ENCODE measurements at regions not wholly inside any gene's neighbourhood (a gene's known extent, or its start where the extent isn't known, plus 50 kb on each side); places are given as distances from the start of the nearest gene placed in this dataset.

- no peak for TF ChIP-seq CREB5 (CRISPR knock-in tag; IDR thresholded peaks at IDR 0.05; ENCODE audit: low read depth)
Observed at GRCh38 chr6:4589295-4589694, 186.9 kb upstream of the CDYL start (continued).

GRCh38 chr6:4588581-4588980, 187.6 kb upstream of the CDYL start:
- TF ChIP-seq CSDC2 (CRISPR knock-in tag; IDR thresholded peaks at IDR 0.05): no peak
- TF ChIP-seq ESRRG (CRISPR knock-in tag; IDR thresholded peaks at IDR 0.05): no peak
- no peak for TF ChIP-seq CREB5 (CRISPR knock-in tag; IDR thresholded peaks at IDR 0.05; ENCODE audit: low read depth)
- TF ChIP-seq ZC3H10 (CRISPR knock-in tag; IDR thresholded peaks at IDR 0.05): no peak
- TF ChIP-seq CSRNP3 (CRISPR knock-in tag; IDR thresholded peaks at IDR 0.05): no peak
- no peak for TF ChIP-seq SNAI2 (CRISPR knock-in tag; IDR thresholded peaks at IDR 0.05)
- no peak for TF ChIP-seq RARB (CRISPR knock-in tag; IDR thresholded peaks at IDR 0.05)
- TF ChIP-seq BACH2 (CRISPR knock-in tag; IDR thresholded peaks at IDR 0.05; ENCODE audit: borderline replicate concordance): no peak
- no peak for ATAC-seq

- TF ChIP-seq SNAI2 (CRISPR knock-in tag; IDR thresholded peaks at IDR 0.05): no peak
- no peak for TF ChIP-seq TSHZ2 (CRISPR knock-in tag; IDR thresholded peaks at IDR 0.05)
- no peak for TF ChIP-seq RARB (CRISPR knock-in tag; IDR thresholded peaks at IDR 0.05)
- TF ChIP-seq ZNF8 (CRISPR knock-in tag; IDR thresholded peaks at IDR 0.05): no peak
- no peak for TF ChIP-seq TOX (CRISPR knock-in tag; IDR thresholded peaks at IDR 0.05; ENCODE audit: borderline replicate concordance)
- TF ChIP-seq CSRNP3 (CRISPR knock-in tag; IDR thresholded peaks at IDR 0.05): no peak
- TF ChIP-seq ZNF565 (CRISPR knock-in tag; conservative IDR thresholded peaks at IDR 0.05; ENCODE audit: low read depth): no peak
- TF ChIP-seq CSDC2 (CRISPR knock-in tag; IDR thresholded peaks at IDR 0.05): no peak
- TF ChIP-seq ISL1 (CRISPR knock-in tag; IDR thresholded peaks at IDR 0.05): no peak
- TF ChIP-seq ARNTL (CRISPR knock-in tag; IDR thresholded peaks at IDR 0.05; ENCODE audit: borderline replicate concordance, low read depth): no peak
- no peak for TF ChIP-seq GLIS3 (CRISPR knock-in tag; IDR thresholded peaks at IDR 0.05)
- no peak for TF ChIP-seq POU6F1 (CRISPR knock-in tag; IDR thresholded peaks at IDR 0.05; ENCODE audit: borderline replicate concordance, low read depth)
- no peak for TF ChIP-seq OSR1 (CRISPR knock-in tag; IDR thresholded peaks at IDR 0.05)
- no peak for ATAC-seq
Observed at GRCh38 chr6:4588163-4588562, 188.0 kb upstream of the CDYL start.

GRCh38 chr6:4587171-4587570, 189.0 kb upstream of the CDYL start:
- ATAC-seq: no peak
- TF ChIP-seq OSR1 (CRISPR knock-in tag; IDR thresholded peaks at IDR 0.05) (no peak), ZNF8 (CRISPR knock-in tag; IDR thresholded peaks at IDR 0.05) (no peak), ZNF70 (CRISPR knock-in tag; IDR thresholded peaks at IDR 0.05) (no peak), ZFP30 (CRISPR knock-in tag; IDR thresholded peaks at IDR 0.05) (no peak), ZC3H10 (CRISPR knock-in tag; IDR thresholded peaks at IDR 0.05) (no peak), RARB (CRISPR knock-in tag; IDR thresholded peaks at IDR 0.05) (no peak), BACH2 (CRISPR knock-in tag; IDR thresholded peaks at IDR 0.05; ENCODE audit: borderline replicate concordance) (no peak), ZNF565 (CRISPR knock-in tag; conservative IDR thresholded peaks at IDR 0.05; ENCODE audit: low read depth) (no peak), CSRNP3 (CRISPR knock-in tag; IDR thresholded peaks at IDR 0.05) (no peak), GLIS3 (CRISPR knock-in tag; IDR thresholded peaks at IDR 0.05) (no peak), PATZ1 (CRISPR knock-in tag; IDR thresholded peaks at IDR 0.05; ENCODE audit: borderline replicate concordance) (no peak), CSDC2 (CRISPR knock-in tag; IDR thresholded peaks at IDR 0.05) (no peak), TCF4 (CRISPR knock-in tag; IDR thresholded peaks at IDR 0.05; ENCODE audit: borderline replicate concordance) (no peak), TOX (CRISPR knock-in tag; IDR thresholded peaks at IDR 0.05; ENCODE audit: borderline replicate concordance) (no peak), ESRRG (CRISPR knock-in tag; IDR thresholded peaks at IDR 0.05) (no peak)

Measured in SK-N-SH treated with all-trans-retinoic acid at 6 μM for 48 hours (cell line).